ENCODE measurements at regions not wholly inside any gene's neighbourhood (a gene's known extent, or its start where the extent isn't known, plus 50 kb on each side); places are given as distances from the start of the nearest gene placed in this dataset.

DNA sequence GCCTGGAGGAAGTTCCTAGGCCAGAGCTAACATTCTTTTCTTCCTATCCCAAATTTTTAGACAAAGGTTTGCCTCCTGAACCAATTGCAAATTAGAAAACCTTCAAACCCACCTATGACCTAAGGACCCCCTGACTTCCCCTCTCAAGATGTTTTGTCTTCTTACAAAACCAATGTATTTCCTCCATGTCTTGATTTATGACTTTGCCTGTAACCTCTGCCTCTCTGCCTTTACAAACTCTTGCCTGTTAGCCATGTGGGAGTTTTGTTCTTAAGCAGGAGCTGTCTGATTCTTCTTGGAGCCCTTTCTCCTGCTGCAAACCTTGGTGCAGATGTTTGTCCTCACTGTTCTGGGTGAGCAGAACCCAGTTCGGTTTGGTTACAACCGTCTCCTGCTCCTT is 222.3 kb upstream of the BOD1L1 start:
- no peak for DNase-seq (ENCODE audit: low read depth, low spot score)
- no peak overlapping the region for H3K4me3 ChIP-seq (ENCODE audit: insufficient read length, low read depth)
- no peak overlapping the region for H3K9ac ChIP-seq (ENCODE audit: insufficient read length, low read depth)
- no peaks in the 10 kb centered on the region for H3K9me3 ChIP-seq (ENCODE audit: insufficient read depth, low read length)
- H3K4me1 ChIP-seq (ENCODE audit: insufficient read depth, insufficient read length), result no peaks in the 10 kb centered on the region
- no peaks in the 10 kb centered on the region for H3K36me3 ChIP-seq (ENCODE audit: insufficient read depth, insufficient read length, low read length)
- H3K27me3 ChIP-seq (ENCODE audit: insufficient read depth, insufficient read length), result no peaks in the 10 kb centered on the region
- no peak for TF ChIP-seq SUZ12 (IDR thresholded peaks at IDR 0.05; ENCODE audit: extremely low read depth, insufficient read depth, insufficient read length)
- TF ChIP-seq ZNF274 (IDR thresholded peaks at IDR 0.05; ENCODE audit: low read depth, low read length), result no peak

- Histone ChIP-seq H3K27me3 (ENCODE audit: insufficient read depth, insufficient read length) (no peaks in the 10 kb centered on the region), H3K9me3 (ENCODE audit: insufficient read depth, low read length) (no peaks in the 10 kb centered on the region), H3K36me3 (ENCODE audit: insufficient read depth, insufficient read length, low read length) (no peaks in the 10 kb centered on the region), H3K4me3 (ENCODE audit: insufficient read length, low read depth) (no peak overlapping the region), H3K9ac (ENCODE audit: insufficient read length, low read depth) (no peak overlapping the region), H3K4me1 (ENCODE audit: insufficient read depth, insufficient read length) (no peaks in the 10 kb centered on the region)
- no peak for TF ChIP-seq SUZ12 (IDR thresholded peaks at IDR 0.05; ENCODE audit: extremely low read depth, insufficient read depth, insufficient read length)
- TF ChIP-seq ZNF274 (IDR thresholded peaks at IDR 0.05; ENCODE audit: low read depth, low read length), result no peak
- no peak for TF ChIP-seq YY1 (IDR thresholded peaks at IDR 0.05; ENCODE audit: insufficient read depth, insufficient read length)
- DNase-seq (ENCODE audit: low read depth, low spot score), result no peak
These were observed 223.8 kb upstream of the BOD1L1 start for GRCh38 chr4:13851085-13851940.

DNA sequence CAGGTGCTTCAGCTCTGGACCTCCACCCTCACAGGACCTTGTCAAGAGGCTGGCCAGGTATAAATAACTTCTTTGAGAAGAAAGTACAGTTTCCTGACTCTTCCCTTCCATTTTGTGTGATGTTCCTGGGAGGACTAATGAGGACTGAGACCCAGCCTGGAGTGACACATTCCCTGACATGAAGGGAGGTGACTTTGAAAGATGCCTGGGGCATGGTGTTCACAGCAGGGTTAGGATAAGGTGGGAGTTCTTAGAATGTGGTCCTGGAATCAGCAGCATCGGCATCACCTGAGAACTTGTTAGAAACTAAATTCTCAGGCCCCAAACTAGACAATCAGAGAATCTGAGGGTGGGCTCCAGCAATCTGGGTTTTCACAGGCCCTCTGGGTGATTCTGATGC is 224.9 kb upstream of the BOD1L1 start:
- no peak for DNase-seq (ENCODE audit: low read depth, low spot score)
- no peak overlapping the region for H3K9ac ChIP-seq (ENCODE audit: insufficient read length, low read depth)

GRCh38 chr4:13856387-13856786 is 228.9 kb upstream of the BOD1L1 start:
- no peaks in the 10 kb centered on the region for H3K9me3 ChIP-seq (ENCODE audit: insufficient read depth, low read length)
- no peak overlapping the region for H3K9ac ChIP-seq (ENCODE audit: insufficient read length, low read depth)
- H3K36me3 ChIP-seq (ENCODE audit: insufficient read depth, insufficient read length, low read length), result no peaks in the 10 kb centered on the region
- H3K27me3 ChIP-seq (ENCODE audit: insufficient read depth, insufficient read length), result no peaks in the 10 kb centered on the region
- H3K4me1 ChIP-seq (ENCODE audit: insufficient read depth, insufficient read length), result no peaks in the 10 kb centered on the region
- TF ChIP-seq SUZ12 (IDR thresholded peaks at IDR 0.05; ENCODE audit: extremely low read depth, insufficient read depth, insufficient read length) (no peak), YY1 (IDR thresholded peaks at IDR 0.05; ENCODE audit: insufficient read depth, insufficient read length) (no peak), ZNF274 (IDR thresholded peaks at IDR 0.05; ENCODE audit: low read depth, low read length) (no peak)
- DNase-seq (ENCODE audit: low read depth, low spot score), result no peak
- H3K4me3 ChIP-seq (ENCODE audit: insufficient read length, low read depth), result no peak overlapping the region

More for the DNA sequence above, 224.9 kb upstream of the BOD1L1 start:
- Histone ChIP-seq H3K4me1 (ENCODE audit: insufficient read depth, insufficient read length) (no peaks in the 10 kb centered on the region), H3K36me3 (ENCODE audit: insufficient read depth, insufficient read length, low read length) (no peaks in the 10 kb centered on the region), H3K9me3 (ENCODE audit: insufficient read depth, low read length) (no peaks in the 10 kb centered on the region), H3K27me3 (ENCODE audit: insufficient read depth, insufficient read length) (no peaks in the 10 kb centered on the region), H3K4me3 (ENCODE audit: insufficient read length, low read depth) (no peak overlapping the region)
- TF ChIP-seq ZNF274 (IDR thresholded peaks at IDR 0.05; ENCODE audit: low read depth, low read length) (no peak), YY1 (IDR thresholded peaks at IDR 0.05; ENCODE audit: insufficient read depth, insufficient read length) (no peak), SUZ12 (IDR thresholded peaks at IDR 0.05; ENCODE audit: extremely low read depth, insufficient read depth, insufficient read length) (no peak)

DNA sequence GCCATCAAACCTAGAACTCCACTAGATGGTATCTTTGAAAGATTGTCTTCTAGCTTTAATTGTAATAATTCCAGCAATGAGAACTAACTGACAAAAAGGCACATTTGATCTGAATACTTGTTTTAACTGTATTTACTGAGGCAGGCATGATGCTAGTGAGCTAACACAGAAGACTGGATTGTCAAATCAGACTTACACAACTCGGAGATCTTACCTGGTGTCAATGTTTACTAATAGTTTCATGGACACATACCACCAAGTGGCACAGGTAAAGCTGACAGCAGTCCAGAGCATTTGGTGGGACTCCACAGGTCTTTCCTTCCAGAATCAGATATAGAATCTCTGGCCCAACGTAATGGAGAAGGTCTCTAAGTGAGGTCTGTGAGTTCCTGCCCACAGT is 229.9 kb upstream of the BOD1L1 start:
- TF ChIP-seq ZNF274 (IDR thresholded peaks at IDR 0.05; ENCODE audit: low read depth, low read length) (no peak), SUZ12 (IDR thresholded peaks at IDR 0.05; ENCODE audit: extremely low read depth, insufficient read depth, insufficient read length) (no peak), YY1 (IDR thresholded peaks at IDR 0.05; ENCODE audit: insufficient read depth, insufficient read length) (no peak)

GRCh38 chr4:13857800-13858199 is 230.3 kb upstream of the BOD1L1 start:
- TF ChIP-seq SUZ12 (IDR thresholded peaks at IDR 0.05; ENCODE audit: extremely low read depth, insufficient read depth, insufficient read length), result no peak
- no peak for TF ChIP-seq ZNF274 (IDR thresholded peaks at IDR 0.05; ENCODE audit: low read depth, low read length)
- TF ChIP-seq YY1 (IDR thresholded peaks at IDR 0.05; ENCODE audit: insufficient read depth, insufficient read length), result no peak
- Histone ChIP-seq H3K36me3 (ENCODE audit: insufficient read depth, insufficient read length, low read length) (no peaks in the 10 kb centered on the region), H3K4me3 (ENCODE audit: insufficient read length, low read depth) (no peak overlapping the region), H3K4me1 (ENCODE audit: insufficient read depth, insufficient read length) (no peaks in the 10 kb centered on the region), H3K9me3 (ENCODE audit: insufficient read depth, low read length) (peaks cover 4% of the 10 kb centered on the region; the same call in 1 of the 2 replicates), H3K9ac (ENCODE audit: insufficient read length, low read depth) (no peak overlapping the region), H3K27me3 (ENCODE audit: insufficient read depth, insufficient read length) (no peaks in the 10 kb centered on the region)
- DNase-seq (ENCODE audit: low read depth, low spot score), result no peak

More for the DNA sequence above, 229.9 kb upstream of the BOD1L1 start:
- Histone ChIP-seq H3K9me3 (ENCODE audit: insufficient read depth, low read length) (peaks cover 4% of the 10 kb centered on the region; the same call in 1 of the 2 replicates), H3K4me3 (ENCODE audit: insufficient read length, low read depth) (no peak overlapping the region), H3K4me1 (ENCODE audit: insufficient read depth, insufficient read length) (no peaks in the 10 kb centered on the region), H3K9ac (ENCODE audit: insufficient read length, low read depth) (no peak overlapping the region), H3K36me3 (ENCODE audit: insufficient read depth, insufficient read length, low read length) (no peaks in the 10 kb centered on the region), H3K27me3 (ENCODE audit: insufficient read depth, insufficient read length) (no peaks in the 10 kb centered on the region)
- DNase-seq (ENCODE audit: low read depth, low spot score), result no peak

GRCh38 chr4:13859423-13859822 is 231.9 kb upstream of the BOD1L1 start:
- H3K9me3 ChIP-seq (ENCODE audit: insufficient read depth, low read length), result peaks cover 13% of the 10 kb centered on the region; the same call in 1 of the 2 replicates
- no peaks in the 10 kb centered on the region for H3K27me3 ChIP-seq (ENCODE audit: insufficient read depth, insufficient read length)
- H3K9ac ChIP-seq (ENCODE audit: insufficient read length, low read depth), result no peak overlapping the region
- DNase-seq (ENCODE audit: low read depth, low spot score), result no peak
- no peaks in the 10 kb centered on the region for H3K4me1 ChIP-seq (ENCODE audit: insufficient read depth, insufficient read length)
- H3K4me3 ChIP-seq (ENCODE audit: insufficient read length, low read depth), result no peak overlapping the region
- no peaks in the 10 kb centered on the region for H3K36me3 ChIP-seq (ENCODE audit: insufficient read depth, insufficient read length, low read length)
- no peak for TF ChIP-seq ZNF274 (IDR thresholded peaks at IDR 0.05; ENCODE audit: low read depth, low read length)
- TF ChIP-seq SUZ12 (IDR thresholded peaks at IDR 0.05; ENCODE audit: extremely low read depth, insufficient read depth, insufficient read length), result no peak
- no peak for TF ChIP-seq YY1 (IDR thresholded peaks at IDR 0.05; ENCODE audit: insufficient read depth, insufficient read length)

Measured in NT2/D1 (cell line).